ENCODE measurements at regions not wholly inside any gene's neighbourhood (a gene's known extent, or its start where the extent isn't known, plus 50 kb on each side); places are given as distances from the start of the nearest gene placed in this dataset.

DNA sequence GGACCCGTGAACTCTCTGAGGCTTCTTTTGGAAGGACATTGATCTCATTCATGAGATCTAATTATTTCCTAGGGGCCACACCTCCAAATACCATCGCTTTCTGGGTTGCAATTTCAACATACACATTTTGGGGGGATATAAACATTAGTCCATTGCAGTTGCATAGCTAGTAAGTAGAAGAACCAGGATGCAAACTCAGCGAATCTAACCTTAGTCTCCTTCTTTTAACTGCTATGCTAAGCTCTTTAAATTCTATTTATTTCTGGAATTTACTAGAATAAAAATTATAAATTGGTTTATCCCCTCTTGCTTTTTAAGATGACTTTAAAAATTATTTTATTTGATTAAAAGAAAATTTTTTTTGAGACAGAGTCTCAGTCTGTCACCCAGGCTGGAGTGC, 232.5 kb upstream of the EEF2KMT start:
- TF ChIP-seq POLR2AphosphoS5 (IDR thresholded peaks at IDR 0.05) (no peak), POLR2A (IDR thresholded peaks at IDR 0.05) (no peak)
- TF ChIP-seq, protein P1, sequence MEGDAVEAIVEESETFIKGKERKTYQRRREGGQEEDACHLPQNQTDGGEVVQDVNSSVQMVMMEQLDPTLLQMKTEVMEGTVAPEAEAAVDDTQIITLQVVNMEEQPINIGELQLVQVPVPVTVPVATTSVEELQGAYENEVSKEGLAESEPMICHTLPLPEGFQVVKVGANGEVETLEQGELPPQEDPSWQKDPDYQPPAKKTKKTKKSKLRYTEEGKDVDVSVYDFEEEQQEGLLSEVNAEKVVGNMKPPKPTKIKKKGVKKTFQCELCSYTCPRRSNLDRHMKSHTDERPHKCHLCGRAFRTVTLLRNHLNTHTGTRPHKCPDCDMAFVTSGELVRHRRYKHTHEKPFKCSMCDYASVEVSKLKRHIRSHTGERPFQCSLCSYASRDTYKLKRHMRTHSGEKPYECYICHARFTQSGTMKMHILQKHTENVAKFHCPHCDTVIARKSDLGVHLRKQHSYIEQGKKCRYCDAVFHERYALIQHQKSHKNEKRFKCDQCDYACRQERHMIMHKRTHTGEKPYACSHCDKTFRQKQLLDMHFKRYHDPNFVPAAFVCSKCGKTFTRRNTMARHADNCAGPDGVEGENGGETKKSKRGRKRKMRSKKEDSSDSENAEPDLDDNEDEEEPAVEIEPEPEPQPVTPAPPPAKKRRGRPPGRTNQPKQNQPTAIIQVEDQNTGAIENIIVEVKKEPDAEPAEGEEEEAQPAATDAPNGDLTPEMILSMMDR (IDR thresholded peaks at IDR 0.05): no peak
